Skeletal muscle satellite cell (primary cell): ENCODE measurements at regions not wholly inside any gene's neighbourhood (a gene's known extent, or its start where the extent isn't known, plus 50 kb on each side); places are given as distances from the start of the nearest gene placed in this dataset.

Experiments
- H3K27me3 ChIP-seq: 2 replicates; pipeline ENCODE4 v1.7.0; 2013; ENCODE audit warnings: low read length; ENCODE audit not compliant: control insufficient read depth, insufficient read depth
- H3K36me3 ChIP-seq: 2 replicates; pipeline ENCODE4 v1.7.0; 2013; ENCODE audit warnings: mild to moderate bottlenecking, control low read depth, low read length; ENCODE audit not compliant: insufficient read depth
- H3K4me1 ChIP-seq: 2 replicates; pipeline ENCODE4 v1.7.0; 2013; ENCODE audit warnings: low read length; ENCODE audit not compliant: control insufficient read depth, insufficient read depth
- H3K4me2 ChIP-seq: 2 replicates; pipeline ENCODE4 v1.7.0; 2013; ENCODE audit warnings: mild to moderate bottlenecking, low read length
- H3K4me3 ChIP-seq: 2 replicates; pipeline ENCODE4 v1.7.0; 2013; ENCODE audit warnings: low read length
- H3K9ac ChIP-seq: 2 replicates; pipeline ENCODE4 v1.7.0; 2013; ENCODE audit warnings: mild to moderate bottlenecking, low read depth, low read length, moderate library complexity
- H3K9me3 ChIP-seq: replicated peaks from 2 replicates; pipeline ENCODE4 v1.7.0; 2013; ENCODE audit warnings: mild to moderate bottlenecking, control low read depth, low read length

DNA sequence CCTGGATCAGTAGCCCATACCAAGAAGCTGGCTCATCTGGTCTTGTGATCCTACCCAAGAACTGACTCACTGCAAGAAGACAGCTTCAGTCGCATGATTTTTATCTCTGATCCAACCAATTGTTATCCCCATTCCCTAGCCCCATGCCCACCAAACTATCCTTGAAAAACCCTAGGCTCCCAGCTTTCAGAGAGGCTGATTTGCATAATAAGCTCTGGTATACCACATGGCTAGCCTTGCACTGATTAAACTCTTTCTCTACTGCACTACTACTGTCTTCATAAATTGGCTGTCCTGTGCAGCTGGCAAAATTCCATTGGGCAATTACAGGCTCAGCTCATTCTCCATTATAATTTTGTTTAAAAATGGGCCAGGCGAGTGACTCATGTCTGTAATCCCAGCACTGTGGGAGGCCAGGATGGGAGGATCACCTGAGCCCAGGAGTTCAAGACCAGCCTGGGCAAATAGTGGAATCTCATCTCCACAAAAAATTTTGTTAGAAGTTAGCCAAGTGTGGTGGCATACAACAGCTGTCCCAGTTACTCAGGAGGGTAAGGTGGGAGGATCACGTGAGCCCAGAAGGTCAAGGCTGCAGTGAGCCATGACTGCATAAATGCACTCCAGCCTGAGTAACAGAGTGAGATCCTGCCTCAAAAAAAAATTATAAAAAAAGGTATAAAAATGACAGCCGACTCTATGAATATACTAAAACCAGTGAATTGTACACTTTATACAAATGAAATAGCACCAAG, 76.7 kb upstream of the EIF5 start:
- no peak overlapping the region for H3K4me2 ChIP-seq
- no peak overlapping the region for H3K9ac ChIP-seq
- no peaks in the 10 kb centered on the region for H3K36me3 ChIP-seq
- H3K27me3 ChIP-seq, result peaks cover 29% of the 10 kb centered on the region
- H3K9me3 ChIP-seq, result no peaks in the 10 kb centered on the region
- no peak overlapping the region for H3K4me3 ChIP-seq
- H3K4me1 ChIP-seq, result no peaks in the 10 kb centered on the region

DNA sequence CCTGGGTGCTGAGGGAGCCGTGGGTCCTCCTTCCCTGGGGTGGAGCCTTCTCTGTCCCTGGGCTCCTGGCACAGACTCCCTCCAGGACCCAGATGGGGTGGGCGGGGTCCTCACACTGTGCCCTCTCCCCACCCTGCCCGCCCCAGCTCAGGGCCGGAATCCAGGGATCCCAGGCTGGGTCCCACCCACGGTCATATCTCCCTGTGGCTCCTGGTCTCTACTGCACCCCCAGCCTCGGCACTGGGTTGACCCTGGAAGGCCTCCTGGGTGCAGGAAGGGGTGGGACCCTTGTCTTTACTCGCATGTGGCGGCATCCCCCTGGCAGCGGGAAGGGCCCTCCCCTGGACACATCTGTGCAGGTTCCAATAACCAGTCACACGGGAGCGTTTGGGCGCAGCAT, 75.8 kb upstream of the EIF5 start:
- Histone ChIP-seq H3K4me1 (no peaks in the 10 kb centered on the region), H3K4me2 (no peak overlapping the region), H3K4me3 (no peak overlapping the region), H3K27me3 (peaks cover 32% of the 10 kb centered on the region), H3K9ac (no peak overlapping the region), H3K36me3 (no peaks in the 10 kb centered on the region), H3K9me3 (no peaks in the 10 kb centered on the region)

DNA sequence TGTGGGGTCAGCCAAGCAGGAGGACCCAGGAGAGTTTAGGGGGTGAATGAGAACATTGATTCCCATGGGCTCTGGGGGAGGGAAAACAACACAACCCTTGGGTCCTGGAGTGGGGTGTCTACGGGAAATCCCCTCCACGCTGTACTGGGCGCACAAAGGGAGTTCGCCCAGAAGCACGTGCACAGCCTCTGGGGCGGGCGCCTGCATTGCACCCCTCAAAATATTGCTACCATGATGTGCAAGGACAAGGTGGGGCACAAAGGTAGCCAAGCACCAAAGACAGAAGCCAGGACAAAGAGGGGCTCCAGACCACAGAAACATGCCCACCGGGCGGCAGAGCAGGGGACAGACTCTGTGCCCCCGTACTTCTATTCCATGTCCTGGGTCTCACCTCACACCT, 74.9 kb upstream of the EIF5 start:
- Histone ChIP-seq H3K9me3 (no peaks in the 10 kb centered on the region), H3K4me2 (no peak overlapping the region), H3K9ac (no peak overlapping the region), H3K36me3 (no peaks in the 10 kb centered on the region), H3K4me1 (no peaks in the 10 kb centered on the region), H3K4me3 (no peak overlapping the region), H3K27me3 (peaks cover 40% of the 10 kb centered on the region)

DNA sequence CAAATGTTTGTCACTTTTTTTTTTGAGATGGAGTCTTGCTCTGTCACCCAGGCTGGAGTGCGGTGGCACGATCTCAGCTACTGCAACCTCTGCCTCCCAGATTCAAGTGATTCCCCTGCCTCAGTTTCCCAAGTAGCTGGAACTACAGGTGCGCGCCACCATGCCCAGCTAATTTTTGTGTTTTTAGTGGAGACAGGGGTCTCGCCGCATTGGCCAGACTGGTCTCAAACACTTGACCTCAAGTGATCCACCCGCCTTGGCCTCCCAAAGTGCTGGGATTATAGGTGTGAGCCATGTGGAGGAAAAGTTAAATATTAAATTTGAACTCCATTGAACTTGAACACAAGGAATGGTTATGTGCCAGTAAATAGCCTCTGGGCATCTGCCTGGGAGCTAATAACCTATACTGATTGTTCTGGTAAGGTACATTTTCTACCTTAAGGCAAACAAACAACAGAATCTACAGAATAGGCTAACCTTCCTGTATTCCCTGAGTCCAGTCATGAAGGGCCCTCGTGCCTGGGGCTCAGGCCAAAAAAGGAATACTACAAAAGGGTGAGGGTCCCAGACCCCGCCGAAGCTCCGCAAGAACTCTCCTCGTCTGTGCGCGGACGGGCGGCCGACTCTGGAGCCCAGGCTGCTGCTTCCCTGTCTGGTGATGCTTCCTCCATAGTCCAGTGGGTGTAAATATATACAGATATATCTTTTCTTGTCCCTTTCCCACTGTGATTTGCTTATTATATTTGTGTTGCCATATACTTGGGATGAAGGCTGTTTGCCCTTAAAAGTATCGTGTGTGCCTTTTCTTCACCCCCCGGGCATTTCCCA, 74.0 kb upstream of the EIF5 start:
- H3K9me3 ChIP-seq, result no peaks in the 10 kb centered on the region
- peak overlapping the region; percentile 57 for H3K9ac ChIP-seq
- peaks cover 40% of the 10 kb centered on the region for H3K27me3 ChIP-seq
- H3K4me2 ChIP-seq, result peak overlapping the region; percentile 83
- H3K4me1 ChIP-seq, result no peaks in the 10 kb centered on the region
- H3K4me3 ChIP-seq, result peak overlapping the region; percentile 74
- no peaks in the 10 kb centered on the region for H3K36me3 ChIP-seq

DNA sequence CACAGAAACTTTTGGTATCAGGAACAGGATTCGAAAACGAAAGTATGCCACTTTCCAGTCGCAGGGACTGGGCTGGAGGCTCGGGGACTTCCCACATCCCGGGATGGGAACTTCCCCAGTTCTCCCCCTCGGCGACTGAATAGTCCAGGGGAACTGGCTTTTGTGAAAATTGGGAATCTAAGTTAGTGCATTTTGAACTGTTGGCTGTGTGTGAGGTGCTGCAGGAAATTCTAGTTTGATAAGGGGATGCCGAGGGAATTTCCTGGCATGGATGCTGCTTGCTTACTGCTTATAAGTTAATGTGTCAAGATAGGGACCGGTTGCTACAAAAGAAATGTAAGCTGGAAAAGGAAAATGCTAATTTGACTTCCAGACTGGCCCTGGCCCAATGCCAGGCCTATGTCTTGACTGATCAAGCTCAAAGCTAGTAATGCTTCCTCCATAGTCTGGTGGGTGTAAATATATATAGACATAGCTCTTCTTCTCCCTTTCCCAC, 73.4 kb upstream of the EIF5 start:
- Histone ChIP-seq H3K4me1 (no peaks in the 10 kb centered on the region), H3K27me3 (peaks cover 44% of the 10 kb centered on the region), H3K9ac (peak overlapping the region; percentile 57), H3K4me3 (peak overlapping the region; percentile 74), H3K9me3 (no peaks in the 10 kb centered on the region), H3K36me3 (no peaks in the 10 kb centered on the region), H3K4me2 (peak overlapping the region; percentile 83)

DNA sequence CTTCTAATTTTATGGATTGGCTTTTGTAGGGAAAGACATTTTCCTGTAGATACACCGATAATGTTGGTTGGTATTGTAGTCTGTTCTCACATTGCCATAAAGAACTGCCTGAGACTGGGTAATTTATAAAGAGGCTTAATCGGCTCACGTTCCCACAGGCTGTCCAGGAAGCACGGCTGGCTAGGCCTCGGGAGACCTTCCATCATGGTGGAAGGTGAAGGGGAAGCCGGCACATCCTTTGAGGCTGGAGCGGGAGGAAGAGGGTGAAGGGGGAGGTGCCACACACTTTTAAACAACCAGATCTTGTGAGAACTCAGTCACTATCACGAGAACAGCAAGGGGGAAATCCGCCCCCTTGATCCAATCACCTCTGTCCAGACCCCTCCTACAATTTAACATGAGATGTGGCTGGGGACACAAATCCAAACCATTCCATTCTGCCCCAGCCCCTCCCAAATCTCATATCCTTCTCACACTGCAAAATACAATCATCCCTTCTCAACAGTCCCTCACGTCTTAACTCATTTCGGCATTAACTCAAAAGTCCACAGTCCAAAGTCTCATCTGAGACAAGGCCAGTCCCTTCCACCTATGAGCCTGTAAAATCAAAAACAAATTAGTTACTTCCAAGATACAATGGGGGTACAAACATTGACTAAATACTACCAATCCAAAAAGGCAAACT, 66.7 kb upstream of the EIF5 start:
- Histone ChIP-seq H3K36me3 (no peaks in the 10 kb centered on the region), H3K4me1 (no peaks in the 10 kb centered on the region), H3K9ac (no peak overlapping the region), H3K4me2 (no peak overlapping the region), H3K27me3 (peaks cover 53% of the 10 kb centered on the region), H3K9me3 (no peaks in the 10 kb centered on the region), H3K4me3 (no peak overlapping the region)

DNA sequence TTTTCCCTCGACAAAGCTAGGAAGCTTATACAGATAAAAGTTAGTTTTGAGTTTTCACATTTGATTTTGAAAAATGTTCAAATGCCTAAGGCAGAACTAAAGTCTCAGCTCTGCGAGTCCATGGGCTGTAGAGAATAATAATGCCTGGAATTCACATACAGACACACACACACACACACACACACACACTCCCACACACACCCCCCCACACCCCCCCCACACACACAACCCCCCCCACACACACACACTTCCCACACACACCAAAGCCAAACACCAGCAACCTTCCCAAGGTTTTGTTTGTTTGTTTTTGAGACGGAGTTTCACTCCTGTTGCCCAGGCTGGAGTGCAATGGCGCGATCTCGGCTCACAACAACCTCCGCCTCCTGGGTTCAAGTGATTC, 62.8 kb upstream of the EIF5 start:
- H3K27me3 ChIP-seq, result peaks cover 64% of the 10 kb centered on the region

DNA sequence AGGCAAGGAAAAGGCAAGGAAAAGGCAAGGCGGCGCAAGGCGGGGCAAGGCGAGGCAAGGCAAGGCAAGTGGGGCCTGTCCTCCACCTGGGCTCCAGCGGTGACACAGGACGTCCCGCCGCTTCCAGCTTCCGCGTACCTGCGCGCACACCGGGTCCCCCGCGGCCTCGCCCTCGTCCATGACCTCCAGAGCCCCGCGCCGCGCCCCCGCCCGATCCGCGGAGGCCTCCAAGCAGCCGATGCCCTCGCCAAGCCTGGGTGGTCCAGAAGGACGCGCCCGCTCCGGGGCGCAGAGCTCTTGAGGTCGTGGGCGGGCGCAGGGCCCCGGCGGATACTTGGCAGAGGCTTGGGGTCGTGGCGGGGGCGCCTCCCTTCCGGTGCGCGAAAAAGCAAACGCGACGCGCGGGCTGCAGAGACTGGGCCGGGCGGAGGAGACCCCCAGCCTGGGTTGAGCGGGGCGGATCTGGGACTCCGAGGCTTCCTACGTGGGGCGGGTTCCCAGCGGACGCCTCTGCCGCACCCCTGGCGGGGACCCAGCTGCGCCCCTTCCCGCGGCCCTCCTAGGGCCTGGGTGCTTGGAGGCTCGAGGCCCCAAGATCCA, 60.8 kb upstream of the EIF5 start:
- Histone ChIP-seq H3K27me3 (peaks cover 74% of the 10 kb centered on the region), H3K4me1 (no peaks in the 10 kb centered on the region), H3K4me3 (peak overlapping the region; percentile 30), H3K9me3 (peaks cover 3% of the 10 kb centered on the region), H3K4me2 (peak overlapping the region; percentile 33), H3K36me3 (no peaks in the 10 kb centered on the region), H3K9ac (no peak overlapping the region)

More for the DNA sequence above, 62.8 kb upstream of the EIF5 start:
- no peaks in the 10 kb centered on the region for H3K4me1 ChIP-seq
- H3K36me3 ChIP-seq, result no peaks in the 10 kb centered on the region
- H3K9ac ChIP-seq, result no peak overlapping the region
- H3K4me2 ChIP-seq, result no peak overlapping the region
- H3K9me3 ChIP-seq, result peaks cover 3% of the 10 kb centered on the region
- H3K4me3 ChIP-seq, result no peak overlapping the region

DNA sequence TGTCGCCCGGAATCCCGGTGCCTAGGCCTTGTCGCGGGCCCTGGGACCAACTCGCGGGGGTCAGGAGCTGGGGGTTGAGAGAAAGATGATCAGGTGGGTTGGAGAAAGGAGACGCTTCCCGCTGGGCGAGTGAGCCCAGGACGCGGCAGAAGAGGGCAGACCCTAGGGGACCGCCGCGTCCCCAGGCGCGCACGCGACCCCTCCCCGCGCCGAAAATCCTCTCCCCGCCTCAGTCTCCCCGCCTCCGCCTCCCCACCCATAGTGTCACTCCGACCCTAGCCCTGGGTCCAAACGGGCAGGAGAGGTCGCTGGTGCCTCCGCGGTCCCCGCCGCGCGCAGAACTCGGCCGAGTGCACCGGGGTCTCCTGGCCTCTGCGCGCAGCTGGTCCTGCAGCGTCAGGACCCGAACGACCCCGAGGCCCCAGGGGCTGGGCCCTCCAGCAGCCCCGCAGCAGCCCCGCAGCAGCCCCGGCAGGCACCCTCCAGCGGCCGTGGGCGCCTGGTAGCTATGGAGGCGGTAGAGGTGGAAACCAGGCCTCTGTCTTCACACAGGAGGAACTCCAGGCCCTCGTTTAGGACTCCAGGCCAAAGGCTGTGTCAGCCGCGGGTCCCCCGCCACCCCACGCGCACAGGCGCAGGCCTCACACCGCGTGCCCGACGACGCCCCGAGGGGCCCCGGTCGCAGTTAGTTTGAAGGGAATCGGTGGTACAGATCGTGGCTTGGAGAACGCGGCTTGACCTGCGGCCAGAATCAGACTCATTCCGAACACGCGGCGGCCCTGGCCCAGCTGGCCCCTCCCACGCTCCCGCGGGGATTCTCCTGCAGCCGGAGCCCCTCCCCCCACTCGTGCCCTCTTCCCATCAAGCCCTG, 60.1 kb upstream of the EIF5 start:
- peaks cover 77% of the 10 kb centered on the region for H3K27me3 ChIP-seq
- peaks cover 3% of the 10 kb centered on the region for H3K9me3 ChIP-seq
- H3K4me2 ChIP-seq, result no peak overlapping the region
- H3K4me3 ChIP-seq, result no peak overlapping the region
- H3K9ac ChIP-seq, result no peak overlapping the region
- no peaks in the 10 kb centered on the region for H3K4me1 ChIP-seq
- no peaks in the 10 kb centered on the region for H3K36me3 ChIP-seq

DNA sequence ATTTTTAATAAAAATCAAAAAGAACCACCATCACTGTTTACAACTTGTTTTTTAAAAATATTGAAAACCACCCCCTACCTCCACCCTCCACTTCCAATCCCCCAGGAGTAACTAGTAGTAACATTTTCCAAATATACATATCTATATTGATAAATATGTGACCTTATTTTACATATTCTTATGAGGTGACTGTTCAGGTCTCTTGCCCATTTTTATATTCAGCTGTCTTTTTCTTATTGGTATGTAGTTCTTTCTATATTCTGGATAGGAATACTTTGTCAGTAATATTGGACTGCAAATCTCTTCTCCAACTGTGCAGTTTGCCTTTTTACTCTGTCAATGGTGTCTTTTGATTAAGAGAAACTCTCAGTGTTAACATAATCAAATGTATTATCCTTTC, 59.0 kb upstream of the EIF5 start:
- Histone ChIP-seq H3K9ac (no peak overlapping the region), H3K9me3 (peaks cover 3% of the 10 kb centered on the region), H3K27me3 (peaks cover 77% of the 10 kb centered on the region), H3K36me3 (no peaks in the 10 kb centered on the region), H3K4me2 (no peak overlapping the region), H3K4me1 (no peaks in the 10 kb centered on the region), H3K4me3 (no peak overlapping the region)
